ENCODE measurements at regions not wholly inside any gene's neighbourhood (a gene's known extent, or its start where the extent isn't known, plus 50 kb on each side); places are given as distances from the start of the nearest gene placed in this dataset.

DNA sequence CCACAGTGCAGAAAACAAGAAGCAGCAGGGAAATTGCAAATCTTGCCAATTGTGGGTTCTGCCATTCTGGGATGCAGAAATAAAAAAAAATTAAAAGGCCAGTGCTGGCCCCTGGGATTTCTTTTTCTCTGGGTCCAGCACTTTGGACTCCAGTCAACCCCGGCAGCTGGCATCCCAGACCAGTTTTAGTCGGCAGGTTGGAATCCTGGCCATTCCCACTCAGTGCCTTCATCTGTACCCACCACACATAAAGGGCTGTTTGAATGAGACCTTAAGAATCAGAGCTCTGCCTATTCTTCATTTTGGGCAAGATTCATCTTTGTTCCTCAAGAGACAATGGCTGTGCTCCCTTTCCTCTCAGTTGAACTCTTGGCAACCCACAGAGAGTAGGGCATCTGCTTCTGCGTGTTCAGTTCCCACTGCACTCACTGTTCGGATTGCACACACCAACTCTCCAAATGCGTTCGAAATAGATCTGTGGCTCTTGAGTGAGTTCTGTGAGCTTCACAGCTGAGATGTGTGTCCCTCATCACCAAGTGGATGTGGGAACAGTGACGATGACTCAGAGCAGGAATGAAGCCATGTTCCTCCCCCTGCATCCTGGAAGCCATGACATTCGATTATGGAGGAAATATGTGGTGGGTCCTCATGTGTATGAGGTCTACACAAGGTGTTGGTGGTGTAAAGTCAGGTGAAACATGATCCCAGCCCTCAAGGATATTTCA is 63.0 kb upstream of the EGFR start:
- DNase-seq (ENCODE audit: low read depth, low spot score): no peak

DNA sequence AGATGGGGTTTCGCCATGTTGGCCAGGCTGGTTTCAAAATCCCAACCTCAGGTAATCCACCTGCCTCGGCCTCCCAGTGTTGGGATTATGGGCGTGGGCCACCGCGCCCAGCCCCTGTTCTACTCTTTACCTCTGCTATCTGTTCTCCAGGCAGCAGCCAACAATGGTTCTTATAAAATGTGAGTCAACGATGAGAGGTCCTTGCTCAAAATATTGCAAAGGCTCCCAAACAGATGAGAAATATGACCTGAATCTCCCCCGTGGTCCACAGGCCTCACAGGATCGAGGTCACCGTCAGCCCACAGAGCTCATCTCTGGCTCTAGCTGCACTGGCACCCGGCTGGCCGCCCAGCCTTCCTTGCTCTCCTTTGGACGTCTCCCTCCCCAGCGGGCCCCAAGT is 62.0 kb upstream of the EGFR start:
- DNase-seq (ENCODE audit: low read depth, low spot score): no peak

DNA sequence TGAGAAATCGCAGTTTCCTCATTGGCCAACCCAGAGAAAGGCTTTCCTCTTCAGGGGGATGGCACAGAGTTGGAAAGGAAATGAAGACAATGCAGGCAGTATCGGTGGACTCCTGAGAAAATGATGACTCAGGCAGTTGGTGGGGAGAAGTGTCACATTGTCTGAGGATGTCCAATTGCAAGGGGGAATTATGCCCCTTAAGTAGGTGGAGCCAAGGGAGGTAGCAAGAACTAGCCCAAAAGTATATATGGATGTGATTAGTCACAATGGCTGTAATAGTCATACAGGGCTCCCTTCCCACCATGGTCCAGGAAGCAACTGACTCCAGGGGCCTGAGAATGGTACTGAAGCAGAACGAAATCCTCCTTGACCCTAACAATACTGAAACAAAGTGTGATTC is 58.3 kb upstream of the EGFR start:
- no peak for DNase-seq (ENCODE audit: low read depth, low spot score)

DNA sequence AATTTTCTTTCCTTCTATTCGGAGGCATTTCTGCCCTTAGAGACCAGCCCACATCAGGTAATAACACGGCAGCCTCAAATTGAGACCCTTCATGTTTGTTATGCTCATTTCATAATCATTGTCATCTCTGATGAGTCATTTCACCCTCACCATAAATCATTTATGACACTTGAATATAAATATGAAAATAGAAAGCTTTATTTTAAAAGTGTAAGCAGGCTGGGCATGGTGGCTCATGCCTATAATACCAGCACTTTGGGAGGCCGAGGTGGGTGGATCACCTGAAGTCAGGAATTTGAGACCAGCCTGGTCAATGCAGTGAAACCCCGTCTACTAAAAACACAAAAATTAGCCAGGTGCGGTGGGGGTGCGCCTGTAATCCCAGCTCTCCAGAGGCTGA is 57.4 kb upstream of the EGFR start:
- no peak for DNase-seq (ENCODE audit: low read depth, low spot score)

DNA sequence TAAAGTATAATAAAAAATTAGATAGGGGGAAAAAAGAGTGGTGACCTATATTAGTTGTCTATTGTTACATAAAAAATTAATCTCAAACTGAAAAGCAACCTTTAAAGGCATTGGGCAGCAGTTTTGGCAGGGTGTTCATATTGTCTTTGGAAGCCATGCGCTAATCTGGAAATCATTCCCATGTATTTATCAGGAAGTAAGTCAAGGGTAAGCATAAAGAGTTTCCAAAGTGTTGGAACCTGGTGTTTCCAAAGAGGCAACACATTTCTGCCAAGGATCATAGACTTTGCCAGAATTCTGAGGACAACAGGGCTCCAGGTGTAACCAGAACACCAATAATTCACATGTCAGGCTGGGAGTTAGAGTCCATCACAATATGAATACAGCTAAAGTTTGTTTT is 55.7 kb upstream of the EGFR start:
- no peak for DNase-seq (ENCODE audit: low read depth, low spot score)

DNA sequence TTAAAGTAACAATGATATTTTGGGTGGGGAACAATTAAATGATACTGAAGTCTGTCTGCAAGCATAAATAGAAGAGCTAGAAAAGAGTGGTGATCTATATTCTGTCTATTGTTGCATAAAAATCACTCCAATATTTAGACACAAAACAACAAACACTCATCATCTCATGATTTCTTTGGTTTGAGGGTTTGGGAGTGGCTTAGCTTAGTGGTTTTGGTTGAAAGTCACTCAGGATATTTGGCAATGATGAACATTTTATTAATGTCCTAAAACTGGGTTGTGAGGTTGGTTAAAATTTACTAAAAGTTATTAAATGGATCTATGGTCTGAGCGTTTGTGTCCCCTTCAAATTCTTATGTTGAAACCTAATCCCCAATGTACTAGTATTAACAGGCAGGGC is 54.7 kb upstream of the EGFR start:
- no peak for DNase-seq (ENCODE audit: low read depth, low spot score)

DNA sequence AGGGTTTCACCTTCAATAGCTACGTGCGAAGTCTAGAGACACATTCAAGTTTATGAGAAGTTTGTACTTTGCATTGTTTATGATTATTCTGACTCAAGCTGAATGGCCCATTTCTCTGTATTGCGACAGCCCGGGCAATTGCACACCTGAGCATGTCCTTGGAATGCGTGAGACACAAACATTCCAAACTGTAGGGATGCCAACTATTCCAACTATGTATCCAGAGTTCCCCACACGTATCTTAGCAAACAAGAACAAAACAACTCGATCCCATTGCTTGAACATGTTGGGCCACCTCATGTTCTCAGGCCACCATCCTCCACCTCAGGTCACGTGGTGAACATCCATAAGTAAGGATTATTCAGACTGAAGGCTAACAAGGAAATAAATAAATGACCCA is 51.4 kb upstream of the EGFR start:
- peak; percentile 62 for DNase-seq (ENCODE audit: low read depth, low spot score)

DNA sequence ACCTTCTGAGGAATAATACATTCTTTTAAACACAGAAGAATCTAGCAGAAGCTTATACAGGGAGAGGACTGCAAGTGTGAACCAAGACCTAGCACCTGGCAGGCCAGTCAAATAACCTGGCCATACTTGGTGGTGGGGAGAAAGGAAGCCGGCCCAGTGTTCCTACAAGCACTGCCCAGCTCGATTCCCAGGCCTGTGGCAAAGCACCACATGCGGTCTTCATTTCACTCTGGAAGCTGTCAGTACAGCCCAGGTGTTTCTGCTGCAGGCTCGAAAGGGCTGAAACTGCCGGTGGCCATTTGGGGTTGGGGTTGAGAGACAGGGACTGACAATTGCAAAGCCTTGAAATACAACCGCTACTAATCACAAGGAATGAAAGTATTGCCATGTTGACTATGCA is 50.8 kb upstream of the EGFR start:
- DNase-seq (ENCODE audit: low read depth, low spot score): no peak
